A673 (cell line): ENCODE measurements at regions not wholly inside any gene's neighbourhood (a gene's known extent, or its start where the extent isn't known, plus 50 kb on each side); places are given as distances from the start of the nearest gene placed in this dataset.

ENCODE experiments used
- BruUV-seq: library from RNA; stranded (reverse); fragments of 400-500 nt; replicated peaks from 2 replicates; lab custom pipeline; 2021; lab: Mats Ljungman, UMichigan
- CTCF ChIA-PET: fragments of 300-600 bp; sonication (Branson Sonifier 250); formaldehyde crosslinking; loops from one replicate; lab custom pipeline; 2022; ENCODE audit warnings: antibody characterized with exemption; lab: Charles Lee
- POLR2A ChIA-PET: fragments of 300-600 bp; sonication (Branson Sonifier 250); formaldehyde crosslinking; loops from one replicate; lab custom pipeline; 2022; ENCODE audit warnings: antibody characterized with exemption; ENCODE audit not compliant: low non-redundant PET; lab: Charles Lee
- DNase-seq: peaks from one replicate; pipeline ENCODE4 v3.0.0-alpha.2; 2015; ENCODE audit warnings: low spot score
- H3K27ac ChIP-seq: fragments of 200-600 bp; sonication (generic); 2 replicates; pipeline ENCODE4 v1.5.1; 2016; ENCODE audit warnings: mixed run types, low read depth, mild to moderate bottlenecking, mixed read lengths, antibody characterized with exemption, low read length; ENCODE audit not compliant: poor library complexity, severe bottlenecking
- H3K27me3 ChIP-seq: fragments of 200-600 bp; sonication (generic); replicated peaks from 2 replicates; pipeline ENCODE4 v1.6.1; 2017; ENCODE audit warnings: mixed run types, low read depth, mild to moderate bottlenecking, mixed read lengths, antibody characterized with exemption, low read length; ENCODE audit not compliant: insufficient read depth, poor library complexity
- H3K36me3 ChIP-seq: fragments of 200-600 bp; sonication (generic); 2 replicates; pipeline ENCODE4 v1.6.1; 2016; ENCODE audit warnings: mixed run types, mild to moderate bottlenecking, mixed read lengths, antibody characterized with exemption, low read length; ENCODE audit not compliant: insufficient read depth, poor library complexity, severe bottlenecking
- H3K4me1 ChIP-seq: fragments of 200-600 bp; sonication (generic); 2 replicates; pipeline ENCODE4 v1.6.1; 2017; ENCODE audit warnings: mixed run types, mild to moderate bottlenecking, mixed read lengths, antibody characterized with exemption, low read length; ENCODE audit not compliant: insufficient read depth, poor library complexity, severe bottlenecking
- H3K4me3 ChIP-seq: fragments of 200-600 bp; sonication (generic); 2 replicates; pipeline ENCODE4 v1.5.1; 2016; ENCODE audit warnings: low read depth, mixed run types, mild to moderate bottlenecking, mixed read lengths, low read length; ENCODE audit not compliant: poor library complexity, severe bottlenecking
- H3K9me3 ChIP-seq: fragments of 200-600 bp; sonication (generic); 2 replicates; pipeline ENCODE4 v1.6.1; 2016; ENCODE audit warnings: mixed run types, low read depth, mild to moderate bottlenecking, mixed read lengths, antibody characterized with exemption, low read length; ENCODE audit not compliant: poor library complexity, severe bottlenecking
- CTCF ChIP-seq: fragments of 300-800, 200-600 bp; sonication (generic); conservative IDR thresholded peaks from 2 replicates; pipeline ENCODE4 v1.5.1; 2017; ENCODE audit warnings: low read depth, mild to moderate bottlenecking, antibody characterized with exemption, low read length, moderate library complexity, mixed read lengths
- EZH2 ChIP-seq: fragments of 200-600 bp; sonication (generic); IDR thresholded peaks from 2 replicates; pipeline ENCODE4 v1.6.1; 2017; ENCODE audit warnings: borderline replicate concordance, low read depth, mild to moderate bottlenecking, mixed read lengths, antibody characterized with exemption, low read length; ENCODE audit not compliant: poor library complexity, severe bottlenecking
- intact Hi-C: fragments of 100-400 bp; cut with micrococcal nuclease; formaldehyde crosslinking; loops from one replicate; pipeline ENCODE4 v1.10.0; 2022; ENCODE audit not compliant: unreplicated experiment

- no peak overlapping the region for H3K4me3 ChIP-seq
- no peaks in the 10 kb centered on the region for H3K9me3 ChIP-seq
- no peak overlapping the region for H3K27ac ChIP-seq
- H3K27me3 ChIP-seq, result no peaks in the 10 kb centered on the region
- no peak for DNase-seq
- no peaks in the 10 kb centered on the region for H3K4me1 ChIP-seq
- TF ChIP-seq CTCF (no peak), EZH2 (no peak)
- no peaks in the 10 kb centered on the region for H3K36me3 ChIP-seq
- intact Hi-C loops, result no loop called here
- CTCF ChIA-PET, result no interaction called here
- POLR2A ChIA-PET, result no interaction called here
- BruUV-seq, result no TSS peak
Measured at GRCh38 chr6:71584712-71585436, 296.3 kb downstream of the OGFRL1 start.

GRCh38 chr6:71585472-71585871 lies 296.9 kb downstream of the OGFRL1 start:
- Histone ChIP-seq H3K4me3 (no peak overlapping the region), H3K27me3 (no peaks in the 10 kb centered on the region), H3K36me3 (no peaks in the 10 kb centered on the region), H3K4me1 (no peaks in the 10 kb centered on the region), H3K27ac (no peak overlapping the region), H3K9me3 (no peaks in the 10 kb centered on the region)
- DNase-seq, result no peak
- CTCF ChIA-PET, result no interaction called here
- BruUV-seq, result no TSS peak
- no peak for TF ChIP-seq CTCF
- no peak for TF ChIP-seq EZH2
- intact Hi-C loops, result no loop called here
- POLR2A ChIA-PET, result no interaction called here

- CTCF ChIA-PET, result no interaction called here
- H3K36me3 ChIP-seq, result no peaks in the 10 kb centered on the region
- H3K27ac ChIP-seq, result no peak overlapping the region
- no TSS peak for BruUV-seq
- TF ChIP-seq CTCF, result no peak
- TF ChIP-seq EZH2, result no peak
- intact Hi-C loops, result no loop called here
- no peak overlapping the region for H3K4me3 ChIP-seq
- no peak for DNase-seq
- H3K9me3 ChIP-seq, result no peaks in the 10 kb centered on the region
- POLR2A ChIA-PET, result no interaction called here
- no peaks in the 10 kb centered on the region for H3K27me3 ChIP-seq
- no peaks in the 10 kb centered on the region for H3K4me1 ChIP-seq
Measured at GRCh38 chr6:71588490-71588889, 297.9 kb upstream of the RIMS1 start.
